Caco-2 (cell line): ENCODE measurements at regions not wholly inside any gene's neighbourhood (a gene's known extent, or its start where the extent isn't known, plus 50 kb on each side); places are given as distances from the start of the nearest gene placed in this dataset.

Experiments
- BruUV-seq: library from RNA; stranded (reverse); fragments of 400-500 nt; replicated peaks from 2 replicates; lab custom pipeline; 2021; lab: Mats Ljungman, UMichigan
- CTCF ChIA-PET: fragments of 300-600 bp; sonication (Branson Sonifier 250); formaldehyde crosslinking; loops from one replicate; lab custom pipeline; 2022; ENCODE audit warnings: antibody characterized with exemption; lab: Charles Lee
- POLR2A ChIA-PET: fragments of 300-600 bp; sonication (Branson Sonifier 250); formaldehyde crosslinking; loops from one replicate; lab custom pipeline; 2022; ENCODE audit warnings: antibody characterized with exemption; lab: Charles Lee
- DNase-seq, 2 experiments: peaks; one replicate each; pipeline versions ENCODE4 v3.0.0 to v3.0.0-alpha.2; 2020 to 2022
- H3K27me3 ChIP-seq: replicated peaks from 2 replicates; pipeline ENCODE4 v1.6.0; 2011; ENCODE audit warnings: low read length; ENCODE audit not compliant: control insufficient read depth, insufficient read depth
- H3K36me3 ChIP-seq: 2 replicates; pipeline ENCODE4 v1.5.1; 2011; ENCODE audit warnings: low read length; ENCODE audit not compliant: control insufficient read depth, insufficient read depth
- H3K4me1 ChIP-seq: fragments of 250-450 bp; sonication (Bioruptor Pico); 2 replicates; pipeline ENCODE4 v1.5.1; 2020; ENCODE audit warnings: mild to moderate bottlenecking
- H3K4me3 ChIP-seq: 2 replicates; pipeline ENCODE4 v1.5.1; 2011; ENCODE audit warnings: low read depth, mild to moderate bottlenecking, control low read depth, low read length
- H3K9me3 ChIP-seq: fragments of 250-450 bp; sonication (Bioruptor Pico); 2 replicates; pipeline ENCODE4 v1.5.1; 2020; ENCODE audit warnings: mild to moderate bottlenecking, moderate library complexity
- H3K27ac Mint-ChIP-seq: one replicate; pipeline ENCODE4 v1.8.0; 2022; ENCODE audit warnings: mixed read lengths; ENCODE audit not compliant: unreplicated experiment
- H3K27me3 Mint-ChIP-seq: one replicate; pipeline ENCODE4 v1.8.0; 2022; ENCODE audit warnings: mixed read lengths; ENCODE audit not compliant: insufficient read depth, unreplicated experiment
- H3K36me3 Mint-ChIP-seq: one replicate; pipeline ENCODE4 v1.8.0; 2022; ENCODE audit warnings: mild to moderate bottlenecking, mixed read lengths; ENCODE audit not compliant: insufficient read depth, unreplicated experiment
- H3K4me1 Mint-ChIP-seq: one replicate; pipeline ENCODE4 v1.8.0; 2022; ENCODE audit warnings: low read depth, mixed read lengths; ENCODE audit not compliant: unreplicated experiment
- H3K4me3 Mint-ChIP-seq: one replicate; pipeline ENCODE4 v1.8.0; 2022; ENCODE audit warnings: mild to moderate bottlenecking, moderate library complexity, mixed read lengths; ENCODE audit not compliant: unreplicated experiment
- H3K9me3 Mint-ChIP-seq: one replicate; pipeline ENCODE4 v1.8.0; 2022; ENCODE audit warnings: mixed read lengths; ENCODE audit not compliant: unreplicated experiment
- intact Hi-C: fragments of 100-400 bp; cut with micrococcal nuclease; formaldehyde crosslinking; loops from one replicate; pipeline ENCODE4 v1.10.0; 2022; ENCODE audit not compliant: unreplicated experiment
- TF ChIP-seq, protein P1 (sequence below), 2 experiments: fragments of 200-600 bp in 1 of 2; IDR thresholded peaks; 1 replicate in 1 of 2; 2 replicates in 1 of 2; pipeline versions ENCODE4 v1.5.1 to v1.8.0; 2011 to 2022; ENCODE audit warnings: antibody characterized with exemption in 1 of 2, control low read depth in 1 of 2, inconsistent platforms in 1 of 2, low read depth in 1 of 2, low read length in 1 of 2, mild to moderate bottlenecking in 1 of 2, moderate library complexity in 1 of 2; ENCODE audit not compliant: insufficient read depth in 1 of 2, severe bottlenecking in 1 of 2, unreplicated experiment in 1 of 2

DNA sequence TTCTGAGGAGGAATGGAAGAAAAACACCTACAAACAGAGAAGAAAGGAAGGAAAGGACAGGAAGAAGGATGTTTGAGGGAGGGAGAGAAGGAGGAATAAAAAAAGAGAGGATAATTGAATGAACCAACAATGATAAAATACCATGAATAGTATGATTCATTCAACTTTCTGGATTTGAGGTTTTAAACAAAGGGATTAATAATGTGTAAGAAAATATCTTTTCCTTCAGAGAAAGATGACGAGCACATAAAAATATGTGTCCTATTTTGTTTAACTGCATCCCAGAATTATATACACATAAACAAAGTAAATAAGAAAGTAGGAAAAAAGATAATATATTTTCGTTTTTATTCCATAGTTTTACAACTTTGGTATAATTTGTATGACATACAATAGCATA lies 1380.4 kb downstream of the STIM2 start:
- DNase-seq = no peak
- BruUV-seq = no TSS peak

DNA sequence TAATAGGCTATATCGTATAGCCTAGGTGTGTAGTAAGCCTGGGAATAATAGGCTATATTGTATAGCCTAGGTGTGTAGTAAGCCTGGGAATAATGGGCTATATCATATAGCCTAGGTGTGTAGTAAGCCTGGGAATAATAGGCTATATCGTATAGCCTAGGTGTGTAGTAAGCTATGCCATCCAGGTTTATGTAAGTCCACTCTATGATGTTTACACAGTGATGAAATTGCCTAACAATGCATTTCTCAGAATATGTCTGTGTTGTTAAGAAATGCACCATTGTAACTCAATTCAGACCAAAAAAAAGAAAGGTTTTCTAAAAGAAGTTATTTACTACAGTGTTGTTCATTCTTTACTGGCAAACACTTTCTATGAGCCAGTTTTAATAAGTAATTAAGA lies 1387.2 kb downstream of the STIM2 start:
- no peaks in the 10 kb centered on the region for H3K9me3 ChIP-seq
- TF ChIP-seq, protein P1, sequence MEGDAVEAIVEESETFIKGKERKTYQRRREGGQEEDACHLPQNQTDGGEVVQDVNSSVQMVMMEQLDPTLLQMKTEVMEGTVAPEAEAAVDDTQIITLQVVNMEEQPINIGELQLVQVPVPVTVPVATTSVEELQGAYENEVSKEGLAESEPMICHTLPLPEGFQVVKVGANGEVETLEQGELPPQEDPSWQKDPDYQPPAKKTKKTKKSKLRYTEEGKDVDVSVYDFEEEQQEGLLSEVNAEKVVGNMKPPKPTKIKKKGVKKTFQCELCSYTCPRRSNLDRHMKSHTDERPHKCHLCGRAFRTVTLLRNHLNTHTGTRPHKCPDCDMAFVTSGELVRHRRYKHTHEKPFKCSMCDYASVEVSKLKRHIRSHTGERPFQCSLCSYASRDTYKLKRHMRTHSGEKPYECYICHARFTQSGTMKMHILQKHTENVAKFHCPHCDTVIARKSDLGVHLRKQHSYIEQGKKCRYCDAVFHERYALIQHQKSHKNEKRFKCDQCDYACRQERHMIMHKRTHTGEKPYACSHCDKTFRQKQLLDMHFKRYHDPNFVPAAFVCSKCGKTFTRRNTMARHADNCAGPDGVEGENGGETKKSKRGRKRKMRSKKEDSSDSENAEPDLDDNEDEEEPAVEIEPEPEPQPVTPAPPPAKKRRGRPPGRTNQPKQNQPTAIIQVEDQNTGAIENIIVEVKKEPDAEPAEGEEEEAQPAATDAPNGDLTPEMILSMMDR (IDR thresholded peaks at IDR 0.05; ENCODE audit: insufficient read depth in 1 of 2, low read depth in 1 of 2, low read length in 1 of 2, severe bottlenecking in 1 of 2, unreplicated experiment in 1 of 2) = no peak
- CTCF ChIA-PET = no interaction called here
- POLR2A ChIA-PET = no interaction called here
- intact Hi-C loops = no loop called here
- no peaks in the 10 kb centered on the region for H3K27me3 Mint-ChIP-seq
- DNase-seq = no peak
- no peaks in the 10 kb centered on the region for H3K27me3 ChIP-seq
- H3K9me3 Mint-ChIP-seq = no peaks in the 10 kb centered on the region
- no peak overlapping the region for H3K4me3 Mint-ChIP-seq
- H3K4me1 Mint-ChIP-seq = no peaks in the 10 kb centered on the region
- H3K4me3 ChIP-seq = no peak overlapping the region
- H3K36me3 ChIP-seq = no peaks in the 10 kb centered on the region
- H3K36me3 Mint-ChIP-seq = no peaks in the 10 kb centered on the region
- BruUV-seq = no TSS peak
- H3K4me1 ChIP-seq = 0 out of 2 replicates have a peak, but pooled peaks cover 7% of the 10 kb centered on the region
- H3K27ac Mint-ChIP-seq = no peak overlapping the region

More for the DNA sequence above, 1380.4 kb downstream of the STIM2 start:
- Mint-ChIP-seq H3K36me3 (no peaks in the 10 kb centered on the region), H3K4me3 (no peak overlapping the region), H3K27ac (no peak overlapping the region), H3K4me1 (peaks cover 16% of the 10 kb centered on the region), H3K9me3 (no peaks in the 10 kb centered on the region), H3K27me3 (no peaks in the 10 kb centered on the region)
- Histone ChIP-seq H3K4me3 (no peak overlapping the region), H3K4me1 (peaks cover 5% of the 10 kb centered on the region; the same call in 1 of the 2 replicates), H3K27me3 (no peaks in the 10 kb centered on the region), H3K36me3 (no peaks in the 10 kb centered on the region), H3K9me3 (0 out of 2 replicates have a peak, but pooled peaks cover 2% of the 10 kb centered on the region)
- TF ChIP-seq, protein P1 (IDR thresholded peaks at IDR 0.05; ENCODE audit: insufficient read depth in 1 of 2, low read depth in 1 of 2, low read length in 1 of 2, severe bottlenecking in 1 of 2, unreplicated experiment in 1 of 2) = no peak
- intact Hi-C loops = no loop called here
- CTCF ChIA-PET = no interaction called here
- POLR2A ChIA-PET = no interaction called here

DNA sequence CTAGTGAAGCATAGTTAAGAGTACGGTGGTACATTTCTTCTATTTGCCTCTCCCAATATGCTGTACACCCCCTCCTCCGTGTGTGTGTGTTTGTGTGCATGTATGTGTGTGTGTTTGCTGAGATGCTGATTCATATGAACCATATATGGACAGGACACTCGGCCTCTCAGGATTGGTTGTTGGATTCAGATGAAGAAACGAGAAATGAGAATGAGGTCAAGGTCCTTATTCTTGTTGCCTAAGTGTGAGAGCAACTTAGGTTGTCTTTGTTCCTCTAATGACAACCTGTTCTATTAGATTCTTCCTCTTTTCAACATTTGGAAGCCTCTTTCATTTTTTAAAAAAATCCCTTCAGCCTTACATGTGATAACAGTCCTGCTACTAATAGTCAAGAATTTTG lies 1387.6 kb downstream of the STIM2 start:
- no TSS peak for BruUV-seq
- Histone ChIP-seq H3K4me1 (0 out of 2 replicates have a peak, but pooled peaks cover 7% of the 10 kb centered on the region), H3K9me3 (no peaks in the 10 kb centered on the region), H3K27me3 (no peaks in the 10 kb centered on the region), H3K36me3 (no peaks in the 10 kb centered on the region), H3K4me3 (no peak overlapping the region)
- no peaks in the 10 kb centered on the region for H3K4me1 Mint-ChIP-seq
- TF ChIP-seq, protein P1 (IDR thresholded peaks at IDR 0.05; ENCODE audit: insufficient read depth in 1 of 2, low read depth in 1 of 2, low read length in 1 of 2, severe bottlenecking in 1 of 2, unreplicated experiment in 1 of 2) = no peak
- no peak overlapping the region for H3K4me3 Mint-ChIP-seq
- ChIA-PET POLR2A (no interaction called here), CTCF (no interaction called here)
- no peak for DNase-seq
- H3K27ac Mint-ChIP-seq = no peak overlapping the region
- no peaks in the 10 kb centered on the region for H3K9me3 Mint-ChIP-seq
- no peaks in the 10 kb centered on the region for H3K27me3 Mint-ChIP-seq
- intact Hi-C loops = no loop called here
- no peaks in the 10 kb centered on the region for H3K36me3 Mint-ChIP-seq
